Spleen (tissue), 7 donors: ENCODE measurements at regions not wholly inside any gene's neighbourhood (a gene's known extent, or its start where the extent isn't known, plus 50 kb on each side); places are given as distances from the start of the nearest gene placed in this dataset.

ENCODE experiments used
- CTCF ChIP-seq, 11 experiments: fragments of 200-600 bp in 7 of 11; fragments of 450-650 bp in 4 of 11; sonication (generic) in 4 of 11; IDR thresholded peaks in 8 of 11; conservative IDR thresholded peaks in 3 of 11; 1 replicate in 7 of 11; 2 replicates in 4 of 11; pipeline versions ENCODE4 v1.4.0 to v1.8.0; 2016 to 2021; ENCODE audit warnings: antibody characterized with exemption in 11 of 11, inconsistent platforms in 4 of 11, mild to moderate bottlenecking in 1 of 11
- POLR2A ChIP-seq, 3 donors: fragments of 450-650 bp; IDR thresholded peaks; one replicate each; pipeline ENCODE4 v1.5.1; 2017; ENCODE audit warnings: antibody characterized with exemption in 3 of 3, mild to moderate bottlenecking in 1 of 3
- donor health status: DM: no; HTN: no; CAD: no; lungs with moderate emphysema.
- donor health status: DM: no; HTN: no; CAD: no.
- donor health status: DM: no; HTN: no; CAD: no.

GRCh38 chr6:111978532-111979149 is 75.3 kb upstream of the CCN6 start:
- TF ChIP-seq CTCF (IDR thresholded peaks at IDR 0.05 in 8 of 11, conservative IDR thresholded peaks at IDR 0.05 in 3 of 11) (no peak), POLR2A (IDR thresholded peaks at IDR 0.05) (no peak)
